ENCODE measurements at regions not wholly inside any gene's neighbourhood (a gene's known extent, or its start where the extent isn't known, plus 50 kb on each side); places are given as distances from the start of the nearest gene placed in this dataset.

DNA sequence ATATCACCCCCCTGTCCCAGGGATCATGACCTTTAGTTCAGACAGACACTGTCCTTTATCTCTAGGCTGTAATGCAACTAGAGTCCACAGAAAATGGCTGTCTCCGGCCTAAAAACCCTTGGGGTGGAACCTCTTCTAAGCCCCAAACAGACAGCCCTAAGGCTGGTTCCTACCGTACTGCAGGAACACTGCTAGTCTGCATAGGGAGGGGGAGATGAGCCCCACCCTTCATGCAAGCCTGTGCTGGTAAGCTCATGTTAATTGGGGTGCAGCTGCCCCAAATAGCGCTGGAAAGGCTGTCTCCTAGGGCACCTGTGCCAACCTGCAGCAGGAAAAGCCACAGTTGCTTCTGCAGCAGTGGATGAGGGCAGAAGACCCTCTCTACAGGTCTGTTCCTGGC, 252.1 kb upstream of the MDFIC2 start:
- Mint-ChIP-seq H3K4me1 (no peaks in the 10 kb centered on the region), H3K4me3 (no peak overlapping the region), H3K9me3 (peaks cover 5% of the 10 kb centered on the region), H3K36me3 (peaks cover 2% of the 10 kb centered on the region), H3K27ac (no peak overlapping the region), H3K27me3 (peaks cover 5% of the 10 kb centered on the region)

GRCh38 chr3:70561796-70562195, 249.4 kb upstream of the MDFIC2 start:
- H3K27ac Mint-ChIP-seq, result no peak overlapping the region
- no peaks in the 10 kb centered on the region for H3K4me1 Mint-ChIP-seq
- H3K27me3 Mint-ChIP-seq, result peaks cover 5% of the 10 kb centered on the region
- H3K9me3 Mint-ChIP-seq, result peaks cover 5% of the 10 kb centered on the region
- H3K36me3 Mint-ChIP-seq, result peaks cover 2% of the 10 kb centered on the region
- no peak overlapping the region for H3K4me3 Mint-ChIP-seq

GRCh38 chr3:70558956-70559355, 246.5 kb upstream of the MDFIC2 start:
- peaks cover 5% of the 10 kb centered on the region for H3K9me3 Mint-ChIP-seq
- H3K27ac Mint-ChIP-seq, result no peak overlapping the region
- no peaks in the 10 kb centered on the region for H3K4me1 Mint-ChIP-seq
- H3K27me3 Mint-ChIP-seq, result peaks cover 1% of the 10 kb centered on the region
- H3K36me3 Mint-ChIP-seq, result peaks cover 2% of the 10 kb centered on the region
- no peak overlapping the region for H3K4me3 Mint-ChIP-seq

DNA sequence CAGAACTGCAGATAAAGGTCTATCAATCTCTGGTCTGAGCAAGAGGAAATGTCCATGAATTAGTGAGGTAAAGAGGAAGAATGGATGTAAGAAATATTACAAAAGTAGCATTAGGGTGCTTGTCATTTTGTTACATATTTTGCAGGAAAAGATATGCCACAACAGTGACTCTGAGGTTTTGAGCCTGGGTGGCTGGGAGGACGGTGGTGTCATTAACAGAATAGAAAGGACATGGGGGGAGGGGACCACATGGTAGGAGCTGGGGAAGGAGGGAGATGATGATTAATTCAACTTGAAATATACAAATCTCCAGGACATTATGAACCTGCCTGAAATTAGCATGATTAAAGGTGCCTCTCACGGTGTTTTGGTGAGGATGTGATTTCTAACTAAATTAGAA, 245.5 kb upstream of the MDFIC2 start:
- Mint-ChIP-seq H3K36me3 (no peaks in the 10 kb centered on the region), H3K9me3 (no peaks in the 10 kb centered on the region), H3K27ac (no peak overlapping the region), H3K27me3 (no peaks in the 10 kb centered on the region), H3K4me3 (no peak overlapping the region), H3K4me1 (no peaks in the 10 kb centered on the region)

DNA sequence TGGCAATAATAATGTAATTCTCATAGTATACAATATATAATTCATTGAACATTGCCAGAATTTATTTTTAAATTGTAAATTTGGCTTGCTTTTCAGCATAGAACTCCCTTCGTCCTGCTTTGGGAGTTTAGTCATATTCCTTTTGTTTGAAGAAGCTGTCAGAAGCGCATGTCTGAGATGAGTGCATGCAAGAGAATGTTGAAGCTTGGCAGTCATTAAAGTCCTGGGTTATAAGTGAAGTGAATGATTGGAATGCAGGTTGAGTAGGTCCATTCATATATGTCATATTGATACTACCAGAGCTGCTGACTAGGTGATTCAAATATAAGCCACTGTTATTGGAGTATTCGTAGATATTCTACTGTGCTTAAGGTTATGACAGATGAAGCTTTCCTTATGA, 243.6 kb upstream of the MDFIC2 start:
- Mint-ChIP-seq H3K9me3 (no peaks in the 10 kb centered on the region), H3K4me1 (no peaks in the 10 kb centered on the region), H3K4me3 (no peak overlapping the region), H3K27ac (no peak overlapping the region), H3K36me3 (no peaks in the 10 kb centered on the region), H3K27me3 (no peaks in the 10 kb centered on the region)

GRCh38 chr3:70554170-70554569, 241.7 kb upstream of the MDFIC2 start:
- Mint-ChIP-seq H3K4me3 (no peak overlapping the region), H3K36me3 (no peaks in the 10 kb centered on the region), H3K27ac (no peak overlapping the region), H3K4me1 (no peaks in the 10 kb centered on the region), H3K9me3 (no peaks in the 10 kb centered on the region), H3K27me3 (no peaks in the 10 kb centered on the region)

DNA sequence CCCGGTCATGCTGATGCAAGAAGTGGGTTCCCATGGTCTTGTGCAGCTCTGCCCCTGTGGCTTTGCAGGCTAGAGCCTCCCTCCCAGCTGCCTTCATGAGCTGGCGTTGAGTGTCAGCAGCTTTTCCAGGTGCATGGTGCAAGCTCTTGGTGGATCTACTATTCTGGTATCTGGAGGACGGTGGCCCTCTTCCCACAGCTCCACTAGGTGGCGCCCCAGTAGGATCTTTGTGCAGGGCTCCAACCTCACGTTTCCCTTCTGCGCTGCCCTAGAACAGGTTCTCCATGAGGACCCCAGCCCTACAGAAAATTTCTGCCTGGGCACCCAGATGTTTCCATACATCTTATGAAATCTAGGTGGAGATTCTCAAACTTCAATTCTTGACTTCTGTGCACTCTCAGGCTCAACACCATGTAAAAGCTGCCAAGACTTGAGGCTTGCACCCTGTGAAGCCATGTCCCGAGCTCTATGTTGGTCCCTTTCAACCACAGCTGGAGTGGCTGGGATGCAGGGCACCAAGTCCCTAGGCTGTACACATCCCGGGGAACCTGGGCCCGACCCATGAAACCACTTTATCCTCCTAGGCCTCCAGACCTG, 238.4 kb upstream of the MDFIC2 start:
- Mint-ChIP-seq H3K36me3 (no peaks in the 10 kb centered on the region), H3K4me1 (no peaks in the 10 kb centered on the region), H3K27ac (no peak overlapping the region), H3K9me3 (no peaks in the 10 kb centered on the region), H3K27me3 (no peaks in the 10 kb centered on the region), H3K4me3 (no peak overlapping the region)

DNA sequence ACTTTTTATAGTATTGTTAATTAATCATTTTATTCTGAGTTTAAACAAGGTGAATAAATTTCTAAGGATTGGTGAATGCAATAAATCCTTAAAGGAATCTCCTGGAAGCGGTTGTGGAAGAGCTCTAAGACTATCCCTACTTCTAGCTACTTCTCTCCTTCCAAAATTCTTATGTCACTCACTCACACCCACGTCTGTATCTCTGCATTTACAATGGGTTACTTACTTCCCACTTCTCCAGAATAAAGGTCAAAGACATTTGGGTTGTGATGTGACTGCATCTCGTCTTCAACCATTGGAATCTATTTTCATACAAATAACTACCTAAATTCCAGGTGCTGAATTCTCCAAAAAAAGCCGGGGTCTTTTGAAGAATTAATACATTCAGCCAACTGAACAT, 234.2 kb upstream of the MDFIC2 start:
- H3K27ac Mint-ChIP-seq, result no peak overlapping the region
- H3K27me3 Mint-ChIP-seq, result no peaks in the 10 kb centered on the region
- H3K4me3 Mint-ChIP-seq, result no peak overlapping the region
- no peaks in the 10 kb centered on the region for H3K36me3 Mint-ChIP-seq
- no peaks in the 10 kb centered on the region for H3K4me1 Mint-ChIP-seq
- H3K9me3 Mint-ChIP-seq, result no peaks in the 10 kb centered on the region

- Mint-ChIP-seq H3K27me3 (no peaks in the 10 kb centered on the region), H3K27ac (no peak overlapping the region)
Measured at GRCh38 chr3:70543493-70543892, 231.1 kb upstream of the MDFIC2 start.

DNA sequence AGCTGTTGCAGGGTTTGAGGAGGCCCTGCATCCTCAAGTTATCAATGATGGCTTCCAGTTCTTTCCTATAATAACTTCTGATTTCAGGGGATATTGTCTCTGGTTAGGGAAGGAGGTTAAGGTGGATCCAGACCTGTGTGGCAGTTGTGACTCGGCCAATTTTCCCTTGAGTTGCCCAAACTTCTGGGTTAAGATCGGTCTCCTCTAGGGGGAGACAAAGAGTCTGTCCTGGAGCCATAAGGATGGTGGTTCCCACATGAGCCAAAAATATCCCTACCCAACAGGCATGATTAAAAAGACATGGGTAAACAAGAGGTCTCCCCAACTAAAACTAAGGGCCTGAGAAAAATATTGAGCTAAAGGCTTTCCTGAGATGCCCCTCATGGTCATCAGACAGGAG, 227.5 kb upstream of the MDFIC2 start:
- peaks cover 3% of the 10 kb centered on the region for H3K27me3 Mint-ChIP-seq
- no peaks in the 10 kb centered on the region for H3K9me3 Mint-ChIP-seq
- no peaks in the 10 kb centered on the region for H3K4me1 Mint-ChIP-seq
- no peak overlapping the region for H3K4me3 Mint-ChIP-seq
- H3K36me3 Mint-ChIP-seq, result no peaks in the 10 kb centered on the region
- no peak overlapping the region for H3K27ac Mint-ChIP-seq

More at GRCh38 chr3:70543493-70543892, 231.1 kb upstream of the MDFIC2 start:
- Mint-ChIP-seq H3K4me3 (no peak overlapping the region), H3K9me3 (no peaks in the 10 kb centered on the region), H3K4me1 (no peaks in the 10 kb centered on the region), H3K36me3 (no peaks in the 10 kb centered on the region)

- Mint-ChIP-seq H3K36me3 (no peaks in the 10 kb centered on the region), H3K9me3 (no peaks in the 10 kb centered on the region), H3K27ac (no peak overlapping the region), H3K4me3 (no peak overlapping the region), H3K27me3 (peaks cover 4% of the 10 kb centered on the region), H3K4me1 (no peaks in the 10 kb centered on the region)
Measured at GRCh38 chr3:70532806-70533205, 220.4 kb upstream of the MDFIC2 start.

GRCh38 chr3:70531838-70532489, 219.5 kb upstream of the MDFIC2 start:
- no peak overlapping the region for H3K4me3 Mint-ChIP-seq
- no peaks in the 10 kb centered on the region for H3K36me3 Mint-ChIP-seq
- no peaks in the 10 kb centered on the region for H3K4me1 Mint-ChIP-seq
- H3K27ac Mint-ChIP-seq, result no peak overlapping the region
- H3K9me3 Mint-ChIP-seq, result no peaks in the 10 kb centered on the region
- peaks cover 4% of the 10 kb centered on the region for H3K27me3 Mint-ChIP-seq

GRCh38 chr3:70531063-70531657, 218.7 kb upstream of the MDFIC2 start:
- Mint-ChIP-seq H3K9me3 (no peaks in the 10 kb centered on the region), H3K27me3 (peaks cover 4% of the 10 kb centered on the region), H3K27ac (no peak overlapping the region), H3K36me3 (no peaks in the 10 kb centered on the region), H3K4me3 (no peak overlapping the region), H3K4me1 (no peaks in the 10 kb centered on the region)

DNA sequence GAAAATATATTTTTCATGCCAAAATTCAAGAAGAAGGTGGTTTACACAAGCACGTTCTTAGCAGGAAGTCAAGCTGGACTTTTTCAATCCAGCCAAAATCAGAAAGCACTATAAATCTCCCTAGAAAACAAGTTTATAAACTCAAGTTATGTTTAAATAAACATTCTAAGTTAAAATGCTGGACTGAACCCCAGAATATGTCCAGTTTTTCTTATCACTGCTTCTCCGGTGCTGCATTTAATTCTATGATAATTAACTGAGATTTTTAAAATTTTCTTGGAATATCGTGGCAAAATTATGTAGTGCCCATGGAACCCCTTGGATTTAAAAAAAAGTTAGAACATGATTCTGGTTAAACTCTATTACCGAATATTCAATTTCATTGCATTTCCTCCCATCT, 218.2 kb upstream of the MDFIC2 start:
- no peaks in the 10 kb centered on the region for H3K9me3 Mint-ChIP-seq
- H3K4me3 Mint-ChIP-seq, result no peak overlapping the region
- H3K36me3 Mint-ChIP-seq, result no peaks in the 10 kb centered on the region
- no peak overlapping the region for H3K27ac Mint-ChIP-seq
- peaks cover 3% of the 10 kb centered on the region for H3K27me3 Mint-ChIP-seq
- no peaks in the 10 kb centered on the region for H3K4me1 Mint-ChIP-seq

GRCh38 chr3:70527026-70527425, 214.6 kb upstream of the MDFIC2 start:
- H3K4me1 Mint-ChIP-seq, result no peaks in the 10 kb centered on the region
- no peak overlapping the region for H3K27ac Mint-ChIP-seq
- no peak overlapping the region for H3K4me3 Mint-ChIP-seq
- H3K27me3 Mint-ChIP-seq, result peaks cover 3% of the 10 kb centered on the region
- no peaks in the 10 kb centered on the region for H3K9me3 Mint-ChIP-seq
- no peaks in the 10 kb centered on the region for H3K36me3 Mint-ChIP-seq

DNA sequence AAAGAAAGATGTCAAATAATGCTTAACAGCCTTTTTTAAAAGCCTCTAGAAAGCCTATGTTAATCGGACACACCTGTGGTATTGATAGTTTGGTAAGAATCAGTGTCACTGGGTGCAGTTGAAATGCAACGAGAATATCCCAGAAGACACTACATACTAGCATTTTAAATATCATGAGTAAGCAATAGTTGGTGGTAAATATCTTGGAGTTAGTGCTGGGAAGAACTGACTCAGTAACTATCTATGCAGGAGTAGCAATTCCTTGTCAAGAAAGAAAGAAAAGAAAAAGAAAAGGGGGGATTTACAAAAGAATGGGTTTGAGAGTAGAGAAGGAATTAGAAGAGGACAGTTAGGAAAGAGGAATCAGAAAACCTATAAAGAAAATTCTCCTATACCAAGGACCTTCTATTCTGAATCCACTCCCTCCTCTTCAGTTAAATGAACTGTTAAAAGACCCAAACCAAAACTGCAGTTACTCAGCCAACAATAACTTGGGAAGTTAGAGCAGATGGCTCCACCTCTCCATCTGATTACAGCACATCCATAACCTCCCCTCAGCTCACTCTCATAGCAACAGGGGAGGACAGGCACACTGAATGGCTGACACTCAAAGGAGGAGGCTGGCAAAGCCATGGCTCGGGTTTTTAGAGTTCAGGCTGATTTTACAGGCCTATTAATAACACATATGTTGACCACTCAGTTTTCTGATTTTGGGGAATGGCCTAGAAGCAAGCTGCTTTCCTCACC, 207.6 kb upstream of the MDFIC2 start:
- H3K4me3 Mint-ChIP-seq, result no peak overlapping the region
- peaks cover 11% of the 10 kb centered on the region for H3K27me3 Mint-ChIP-seq
- no peaks in the 10 kb centered on the region for H3K36me3 Mint-ChIP-seq
- no peaks in the 10 kb centered on the region for H3K4me1 Mint-ChIP-seq
- H3K27ac Mint-ChIP-seq, result no peak overlapping the region
- no peaks in the 10 kb centered on the region for H3K9me3 Mint-ChIP-seq
